ENCODE measurements at regions not wholly inside any gene's neighbourhood (a gene's known extent, or its start where the extent isn't known, plus 50 kb on each side); places are given as distances from the start of the nearest gene placed in this dataset.

GRCh38 chr1:170471398-170472053, 60.4 kb upstream of the GORAB start:
- TF ChIP-seq, protein P1, sequence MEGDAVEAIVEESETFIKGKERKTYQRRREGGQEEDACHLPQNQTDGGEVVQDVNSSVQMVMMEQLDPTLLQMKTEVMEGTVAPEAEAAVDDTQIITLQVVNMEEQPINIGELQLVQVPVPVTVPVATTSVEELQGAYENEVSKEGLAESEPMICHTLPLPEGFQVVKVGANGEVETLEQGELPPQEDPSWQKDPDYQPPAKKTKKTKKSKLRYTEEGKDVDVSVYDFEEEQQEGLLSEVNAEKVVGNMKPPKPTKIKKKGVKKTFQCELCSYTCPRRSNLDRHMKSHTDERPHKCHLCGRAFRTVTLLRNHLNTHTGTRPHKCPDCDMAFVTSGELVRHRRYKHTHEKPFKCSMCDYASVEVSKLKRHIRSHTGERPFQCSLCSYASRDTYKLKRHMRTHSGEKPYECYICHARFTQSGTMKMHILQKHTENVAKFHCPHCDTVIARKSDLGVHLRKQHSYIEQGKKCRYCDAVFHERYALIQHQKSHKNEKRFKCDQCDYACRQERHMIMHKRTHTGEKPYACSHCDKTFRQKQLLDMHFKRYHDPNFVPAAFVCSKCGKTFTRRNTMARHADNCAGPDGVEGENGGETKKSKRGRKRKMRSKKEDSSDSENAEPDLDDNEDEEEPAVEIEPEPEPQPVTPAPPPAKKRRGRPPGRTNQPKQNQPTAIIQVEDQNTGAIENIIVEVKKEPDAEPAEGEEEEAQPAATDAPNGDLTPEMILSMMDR (IDR thresholded peaks at IDR 0.05) = no peak
- Histone ChIP-seq H3K9me3 (no peaks in the 10 kb centered on the region), H3K27me3 (replicated peaks; ENCODE audit: insufficient read depth) (no peaks in the 10 kb centered on the region), H3K4me1 (ENCODE audit: control insufficient read depth in 1 of 2, low read depth in 2 of 2) (peaks cover 0 to 11% of the 10 kb centered on the region in 2 donors), H3K27ac (no peak overlapping the region), H3K36me3 (no peaks in the 10 kb centered on the region), H3K4me3 (no peak overlapping the region)
- ATAC-seq (ENCODE audit: insufficient number of reproducible peaks, low FRiP score, low read depth) = no peak
- no peak for DNase-seq (ENCODE audit: low spot score)

GRCh38 chr1:170481000-170481399, 51.0 kb upstream of the GORAB start:
- DNase-seq (ENCODE audit: low spot score) (no peak), ATAC-seq (ENCODE audit: insufficient number of reproducible peaks, low FRiP score, low read depth) (no peak)
- H3K9me3 ChIP-seq = no peaks in the 10 kb centered on the region
- no peaks in the 10 kb centered on the region for H3K27me3 ChIP-seq (replicated peaks; ENCODE audit: insufficient read depth)
- no peak overlapping the region for H3K4me3 ChIP-seq
- H3K27ac ChIP-seq = no peak overlapping the region
- H3K4me1 ChIP-seq (ENCODE audit: control insufficient read depth in 1 of 2, low read depth in 2 of 2) = no peaks in the 10 kb centered on the region
- no peaks in the 10 kb centered on the region for H3K36me3 ChIP-seq
- TF ChIP-seq, protein P1 (IDR thresholded peaks at IDR 0.05) = no peak
